Stomach (tissue), 4 donors: ENCODE measurements at regions not wholly inside any gene's neighbourhood (a gene's known extent, or its start where the extent isn't known, plus 50 kb on each side); places are given as distances from the start of the nearest gene placed in this dataset.

Experiments used
- EP300 ChIP-seq: sonication (generic); formaldehyde crosslinking; IDR thresholded peaks from one replicate; pipeline ENCODE4 v1.6.1; 2017; ENCODE audit warnings: antibody characterized with exemption
- POLR2A ChIP-seq, 4 donors: fragments of 450-650 bp; IDR thresholded peaks; one replicate each; pipeline ENCODE4 v1.6.1; 2016; ENCODE audit warnings: antibody characterized with exemption in 4 of 4, control low read depth in 2 of 4, mild to moderate bottlenecking in 1 of 4, moderate library complexity in 1 of 4
- POLR2AphosphoS5 ChIP-seq, 3 donors: sonication (generic); formaldehyde crosslinking; IDR thresholded peaks; one replicate each; pipeline ENCODE4 v1.6.1; 2016; ENCODE audit warnings: antibody characterized with exemption in 3 of 3
- TF ChIP-seq, protein P1 (sequence below), 7 experiments: fragments of 450-650 bp in 4 of 7; fragments of 200-600 bp in 3 of 7; sonication (generic) in 3 of 7; IDR thresholded peaks; one replicate each; pipeline ENCODE4 v1.5.1; 2016 to 2019; ENCODE audit warnings: antibody characterized with exemption in 7 of 7, control low read depth in 2 of 7, mild to moderate bottlenecking in 1 of 7

DNA sequence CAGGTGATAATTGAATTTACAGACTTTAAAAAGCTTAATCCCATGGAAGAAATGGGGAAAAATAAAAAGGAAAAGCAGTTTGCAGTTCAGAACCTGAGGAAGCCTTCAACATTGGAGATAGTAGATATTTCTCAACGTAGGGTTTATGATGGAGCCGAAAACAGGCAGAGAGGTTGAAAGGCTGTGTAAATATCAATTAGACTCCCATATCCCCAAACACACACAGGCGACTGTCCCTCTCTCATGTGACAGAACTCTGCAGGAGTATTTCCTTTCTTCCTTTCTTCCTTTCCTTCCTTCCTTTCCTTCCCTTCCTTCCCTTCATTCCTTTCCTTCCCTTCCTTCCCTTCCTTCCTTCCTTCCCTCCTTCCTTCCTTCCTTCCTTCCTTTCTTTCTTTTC, 406.5 kb downstream of the LPIN1 start:
- TF ChIP-seq POLR2AphosphoS5 (IDR thresholded peaks at IDR 0.05) (no peak), EP300 (no peak), POLR2A (IDR thresholded peaks at IDR 0.05) (no peak)
- TF ChIP-seq, protein P1, sequence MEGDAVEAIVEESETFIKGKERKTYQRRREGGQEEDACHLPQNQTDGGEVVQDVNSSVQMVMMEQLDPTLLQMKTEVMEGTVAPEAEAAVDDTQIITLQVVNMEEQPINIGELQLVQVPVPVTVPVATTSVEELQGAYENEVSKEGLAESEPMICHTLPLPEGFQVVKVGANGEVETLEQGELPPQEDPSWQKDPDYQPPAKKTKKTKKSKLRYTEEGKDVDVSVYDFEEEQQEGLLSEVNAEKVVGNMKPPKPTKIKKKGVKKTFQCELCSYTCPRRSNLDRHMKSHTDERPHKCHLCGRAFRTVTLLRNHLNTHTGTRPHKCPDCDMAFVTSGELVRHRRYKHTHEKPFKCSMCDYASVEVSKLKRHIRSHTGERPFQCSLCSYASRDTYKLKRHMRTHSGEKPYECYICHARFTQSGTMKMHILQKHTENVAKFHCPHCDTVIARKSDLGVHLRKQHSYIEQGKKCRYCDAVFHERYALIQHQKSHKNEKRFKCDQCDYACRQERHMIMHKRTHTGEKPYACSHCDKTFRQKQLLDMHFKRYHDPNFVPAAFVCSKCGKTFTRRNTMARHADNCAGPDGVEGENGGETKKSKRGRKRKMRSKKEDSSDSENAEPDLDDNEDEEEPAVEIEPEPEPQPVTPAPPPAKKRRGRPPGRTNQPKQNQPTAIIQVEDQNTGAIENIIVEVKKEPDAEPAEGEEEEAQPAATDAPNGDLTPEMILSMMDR (IDR thresholded peaks at IDR 0.05) = no peak
